ENCODE measurements at regions not wholly inside any gene's neighbourhood (a gene's known extent, or its start where the extent isn't known, plus 50 kb on each side); places are given as distances from the start of the nearest gene placed in this dataset.

GRCh38 chr10:93254180-93254853 is 180.6 kb downstream of the CYP26A1 start:
- Histone ChIP-seq H3K9me3 (no peaks in the 10 kb centered on the region), H3K4me3 (no peak overlapping the region), H3K4me1 (no peaks in the 10 kb centered on the region), H3K27me3 (ENCODE audit: low read depth) (no peaks in the 10 kb centered on the region), H3K36me3 (no peaks in the 10 kb centered on the region), H3K27ac (no peak overlapping the region)
- DNase-seq (no peak), ATAC-seq (no peak)
- intact Hi-C loops (cut with DNase I) = no loop called here
- TF ChIP-seq CTCF (IDR thresholded peaks at IDR 0.05) = no peak

GRCh38 chr10:93255546-93255945 is 181.9 kb downstream of the CYP26A1 start:
- Histone ChIP-seq H3K4me1 (no peaks in the 10 kb centered on the region), H3K27me3 (ENCODE audit: low read depth) (no peaks in the 10 kb centered on the region), H3K9me3 (no peaks in the 10 kb centered on the region), H3K4me3 (no peak overlapping the region), H3K27ac (no peak overlapping the region), H3K36me3 (no peaks in the 10 kb centered on the region)
- no peak for TF ChIP-seq CTCF (IDR thresholded peaks at IDR 0.05)
- ATAC-seq (no peak), DNase-seq (no peak)
- intact Hi-C loops (cut with DNase I) = no loop called here

Data from lower lobe of right lung (tissue), 2 donors.